MM.1S (cell line): ENCODE measurements at regions not wholly inside any gene's neighbourhood (a gene's known extent, or its start where the extent isn't known, plus 50 kb on each side); places are given as distances from the start of the nearest gene placed in this dataset.

Experiments used
- DNase-seq: peaks from one replicate; pipeline ENCODE4 v3.0.0-alpha.2; 2015
- H2AFZ ChIP-seq: fragments of 300-600 bp; sonication (generic); 2 replicates; pipeline ENCODE4 v1.6.0; 2016; ENCODE audit warnings: antibody characterized with exemption, low read length
- H3F3A ChIP-seq: fragments of 300-600 bp; sonication (generic); 2 replicates; pipeline ENCODE4 v1.6.1; 2016; ENCODE audit warnings: mild to moderate bottlenecking, antibody characterized with exemption, low read length, moderate library complexity, mixed read lengths; ENCODE audit not compliant: insufficient read depth
- H3K27ac ChIP-seq: fragments of 300-600 bp; sonication (generic); 2 replicates; pipeline ENCODE4 v1.5.1; 2016; ENCODE audit warnings: mild to moderate bottlenecking, low read length
- H3K27me3 ChIP-seq: fragments of 300-600 bp; sonication (generic); replicated peaks from 2 replicates; pipeline ENCODE4 v1.6.0; 2016; ENCODE audit warnings: low read length; ENCODE audit not compliant: insufficient read depth
- H3K36me3 ChIP-seq: fragments of 300-600 bp; sonication (generic); replicated peaks from 2 replicates; pipeline ENCODE4 v1.6.1; 2016; ENCODE audit warnings: mild to moderate bottlenecking, low read length, mixed read lengths; ENCODE audit not compliant: insufficient read depth
- H3K4me1 ChIP-seq: fragments of 300-600 bp; sonication (generic); 2 replicates; pipeline ENCODE4 v1.6.1; 2016; ENCODE audit warnings: low read length, mixed read lengths
- H3K4me2 ChIP-seq: fragments of 300-600 bp; sonication (generic); 2 replicates; pipeline ENCODE4 v1.6.0; 2016; ENCODE audit warnings: low read depth, low read length
- H3K4me3 ChIP-seq: fragments of 300-600 bp; sonication (generic); 2 replicates; pipeline ENCODE4 v1.5.1; 2016; ENCODE audit warnings: low read length, mixed read lengths
- H3K79me2 ChIP-seq: fragments of 300-600 bp; sonication (generic); 2 replicates; pipeline ENCODE4 v1.6.1; 2016; ENCODE audit warnings: mixed run types, low read length, mixed read lengths
- H3K9ac ChIP-seq: fragments of 300-600 bp; sonication (generic); 2 replicates; pipeline ENCODE4 v1.6.1; 2016; ENCODE audit warnings: low read length, mixed read lengths
- H3K9me2 ChIP-seq: fragments of 300-600 bp; sonication (generic); replicated peaks from 2 replicates; pipeline ENCODE4 v1.6.1; 2016; ENCODE audit warnings: mild to moderate bottlenecking, low read length, mixed read lengths; ENCODE audit not compliant: insufficient read depth
- H3K9me3 ChIP-seq: fragments of 300-600 bp; sonication (generic); replicated peaks from 2 replicates; pipeline ENCODE4 v1.6.1; 2016; ENCODE audit warnings: mild to moderate bottlenecking, low read length, mixed read lengths; ENCODE audit not compliant: insufficient read depth
- H4K20me1 ChIP-seq: fragments of 300-600 bp; sonication (generic); 2 replicates; pipeline ENCODE4 v1.6.1; 2016; ENCODE audit warnings: mild to moderate bottlenecking, low read length, moderate library complexity, mixed read lengths; ENCODE audit not compliant: insufficient read depth
- EZH2 ChIP-seq: fragments of 300-600 bp; sonication (generic); optimal IDR thresholded peaks from 2 replicates; pipeline ENCODE3; 2017; ENCODE audit warnings: low read depth, mild to moderate bottlenecking, antibody characterized with exemption, low read length, mixed read lengths
- EZH2phosphoT487 ChIP-seq: fragments of 300-600 bp; sonication (generic); IDR thresholded peaks from 2 replicates; pipeline ENCODE4 v1.6.1; 2018; ENCODE audit warnings: antibody characterized with exemption, low read length
- TF ChIP-seq, protein P1 (sequence below): fragments of 300-600 bp; sonication (generic); IDR thresholded peaks from 2 replicates; pipeline ENCODE4 v1.5.1; 2016; ENCODE audit warnings: antibody characterized with exemption, low read length, mixed read lengths

DNA sequence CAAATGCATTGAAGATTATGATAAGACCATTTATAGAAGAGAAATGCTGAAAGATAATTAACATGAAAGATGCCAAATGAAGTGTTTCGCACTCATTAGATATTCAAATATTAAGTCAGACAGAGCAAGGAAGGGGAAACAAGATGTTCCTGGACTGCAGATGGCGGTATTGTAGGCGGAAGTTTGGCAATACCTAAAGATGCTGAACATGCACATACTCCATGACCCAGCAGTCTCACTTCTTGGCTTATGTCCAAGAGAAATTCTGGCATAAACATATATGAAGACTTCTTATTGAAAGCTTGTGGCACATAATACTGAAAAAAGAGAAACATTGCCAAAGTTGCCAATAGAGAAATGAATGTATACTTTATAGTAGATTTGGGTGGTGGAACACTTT is 325.4 kb upstream of the SEMA3C start:
- Histone ChIP-seq H2AFZ (no peak overlapping the region), H3K27ac (no peak overlapping the region), H3K79me2 (no peaks in the 10 kb centered on the region), H3K27me3 (no peaks in the 10 kb centered on the region), H3K4me1 (no peaks in the 10 kb centered on the region), H3K36me3 (no peaks in the 10 kb centered on the region), H3K9me3 (no peaks in the 10 kb centered on the region), H3F3A (no peaks in the 10 kb centered on the region), H3K9ac (no peak overlapping the region), H3K4me3 (no peak overlapping the region), H3K4me2 (no peak overlapping the region), H4K20me1 (no peaks in the 10 kb centered on the region), H3K9me2 (no peaks in the 10 kb centered on the region)
- no peak for DNase-seq
- TF ChIP-seq, protein P1, sequence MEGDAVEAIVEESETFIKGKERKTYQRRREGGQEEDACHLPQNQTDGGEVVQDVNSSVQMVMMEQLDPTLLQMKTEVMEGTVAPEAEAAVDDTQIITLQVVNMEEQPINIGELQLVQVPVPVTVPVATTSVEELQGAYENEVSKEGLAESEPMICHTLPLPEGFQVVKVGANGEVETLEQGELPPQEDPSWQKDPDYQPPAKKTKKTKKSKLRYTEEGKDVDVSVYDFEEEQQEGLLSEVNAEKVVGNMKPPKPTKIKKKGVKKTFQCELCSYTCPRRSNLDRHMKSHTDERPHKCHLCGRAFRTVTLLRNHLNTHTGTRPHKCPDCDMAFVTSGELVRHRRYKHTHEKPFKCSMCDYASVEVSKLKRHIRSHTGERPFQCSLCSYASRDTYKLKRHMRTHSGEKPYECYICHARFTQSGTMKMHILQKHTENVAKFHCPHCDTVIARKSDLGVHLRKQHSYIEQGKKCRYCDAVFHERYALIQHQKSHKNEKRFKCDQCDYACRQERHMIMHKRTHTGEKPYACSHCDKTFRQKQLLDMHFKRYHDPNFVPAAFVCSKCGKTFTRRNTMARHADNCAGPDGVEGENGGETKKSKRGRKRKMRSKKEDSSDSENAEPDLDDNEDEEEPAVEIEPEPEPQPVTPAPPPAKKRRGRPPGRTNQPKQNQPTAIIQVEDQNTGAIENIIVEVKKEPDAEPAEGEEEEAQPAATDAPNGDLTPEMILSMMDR = no peak

DNA sequence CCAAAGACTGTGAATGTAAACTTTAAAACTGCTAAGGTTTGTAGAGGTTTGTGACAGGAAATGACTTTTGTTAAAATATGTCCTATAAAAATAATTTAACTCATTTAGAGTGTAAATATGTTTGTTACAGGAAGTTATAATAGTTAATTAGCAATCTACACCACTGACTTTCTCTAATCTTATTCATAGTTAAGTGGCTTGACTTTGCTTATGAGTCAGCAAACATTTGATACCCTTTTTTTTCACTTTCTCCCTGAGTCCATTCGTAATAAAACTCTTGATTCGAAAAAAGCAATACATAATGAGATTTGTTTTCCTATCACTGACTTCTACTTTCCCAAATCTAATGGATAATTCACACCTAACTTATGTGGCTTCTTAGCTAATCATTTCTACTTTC is 317.7 kb upstream of the SEMA3C start:
- no peak overlapping the region for H2AFZ ChIP-seq
- no peaks in the 10 kb centered on the region for H3K79me2 ChIP-seq
- no peak for DNase-seq
- H3K27ac ChIP-seq = no peak overlapping the region
- no peaks in the 10 kb centered on the region for H3K36me3 ChIP-seq
- no peak overlapping the region for H3K4me2 ChIP-seq
- H3K4me3 ChIP-seq = no peak overlapping the region
- TF ChIP-seq, protein P1 = no peak
- TF ChIP-seq EZH2phosphoT487 (no peak), EZH2 (no peak)
- H3F3A ChIP-seq = no peaks in the 10 kb centered on the region
- H4K20me1 ChIP-seq = no peaks in the 10 kb centered on the region
- no peaks in the 10 kb centered on the region for H3K27me3 ChIP-seq
- no peak overlapping the region for H3K9ac ChIP-seq
- no peaks in the 10 kb centered on the region for H3K9me3 ChIP-seq
- H3K4me1 ChIP-seq = no peaks in the 10 kb centered on the region
- no peaks in the 10 kb centered on the region for H3K9me2 ChIP-seq

DNA sequence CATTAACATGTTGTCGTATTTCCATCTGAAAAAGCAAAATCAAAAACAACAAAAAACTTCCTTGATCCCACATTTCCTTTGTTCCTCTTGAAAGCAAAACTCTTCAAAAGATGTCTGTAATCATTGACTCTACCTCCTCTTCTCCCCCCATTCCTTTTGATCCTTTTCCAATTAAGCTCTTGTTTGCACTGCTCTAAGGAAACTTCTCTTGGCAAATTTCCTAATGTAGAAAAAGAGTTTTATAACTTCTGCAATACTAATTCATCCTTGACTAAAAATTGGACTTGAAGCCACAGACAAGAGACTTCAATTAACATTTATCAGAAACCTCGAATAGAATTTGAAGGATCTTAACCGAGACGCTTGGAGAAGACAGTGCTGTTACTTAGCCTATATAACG is 317.1 kb upstream of the SEMA3C start:
- no peak overlapping the region for H3K9ac ChIP-seq
- no peaks in the 10 kb centered on the region for H3K27me3 ChIP-seq
- no peak for TF ChIP-seq EZH2phosphoT487
- H3K9me3 ChIP-seq = no peaks in the 10 kb centered on the region
- H3K79me2 ChIP-seq = no peaks in the 10 kb centered on the region
- H3F3A ChIP-seq = no peaks in the 10 kb centered on the region
- no peak overlapping the region for H3K4me3 ChIP-seq
- H3K9me2 ChIP-seq = no peaks in the 10 kb centered on the region
- DNase-seq = no peak
- no peak overlapping the region for H2AFZ ChIP-seq
- no peaks in the 10 kb centered on the region for H3K36me3 ChIP-seq
- no peaks in the 10 kb centered on the region for H3K4me1 ChIP-seq
- H3K4me2 ChIP-seq = no peak overlapping the region
- no peaks in the 10 kb centered on the region for H4K20me1 ChIP-seq
- no peak overlapping the region for H3K27ac ChIP-seq

DNA sequence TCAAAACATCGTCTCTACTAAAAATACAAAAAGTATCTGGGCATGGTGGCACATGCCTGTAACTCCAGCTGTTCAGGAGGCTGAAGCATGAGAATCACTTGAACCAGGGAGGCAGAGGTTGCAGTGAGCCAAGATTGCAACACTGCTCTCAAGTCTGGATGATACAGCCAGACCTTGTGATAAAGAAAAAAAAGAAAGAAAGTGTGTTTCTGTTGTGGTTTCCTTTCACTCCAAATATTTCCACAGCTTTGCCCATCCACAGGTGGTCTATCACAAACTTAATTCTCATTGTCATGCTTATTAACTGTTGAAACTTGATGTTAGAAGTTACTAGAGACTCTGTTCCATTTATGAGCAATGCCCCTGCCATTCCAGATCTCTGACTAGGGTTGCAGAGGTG is 316.0 kb upstream of the SEMA3C start:
- Histone ChIP-seq H3K27ac (no peak overlapping the region), H3K36me3 (no peaks in the 10 kb centered on the region), H3K4me2 (no peak overlapping the region), H4K20me1 (no peaks in the 10 kb centered on the region), H3K9me2 (no peaks in the 10 kb centered on the region), H3K4me3 (no peak overlapping the region), H3K9ac (no peak overlapping the region), H3K79me2 (no peaks in the 10 kb centered on the region), H3F3A (no peaks in the 10 kb centered on the region), H2AFZ (no peak overlapping the region), H3K9me3 (no peaks in the 10 kb centered on the region), H3K4me1 (no peaks in the 10 kb centered on the region), H3K27me3 (no peaks in the 10 kb centered on the region)
- no peak for TF ChIP-seq EZH2phosphoT487
- TF ChIP-seq, protein P1 = no peak
- no peak for TF ChIP-seq EZH2
- DNase-seq = no peak
